ENCODE measurements at regions not wholly inside any gene's neighbourhood (a gene's known extent, or its start where the extent isn't known, plus 50 kb on each side); places are given as distances from the start of the nearest gene placed in this dataset.

- DNase-seq (ENCODE audit: extremely low read depth in 1 of 4, low spot score in 3 of 4) (no peak), ATAC-seq (no peak), FAIRE-seq (no peak)
- in situ Hi-C loops (cut with MboI) (no loop called here), intact Hi-C loops (cut with micrococcal nuclease) (no loop called here)
- ChIA-PET CTCF (ENCODE audit: low intra/inter-chr PET ratio) (no interaction called here), POLR2A (interaction anchor here (1.1 to 1.5 kb wide), 2 partner anchors 9 to 22 kb away, joined by 3 read pairs; no protein-coding TSS in a partner anchor)
- no peaks in the 10 kb centered on the region for H3K79me2 ChIP-seq (ENCODE audit: control insufficient read depth, insufficient read depth, low read length)
- H3K36me3 ChIP-seq (ENCODE audit: control insufficient read depth, insufficient read depth, low read length) = no peaks in the 10 kb centered on the region
- H3K27ac ChIP-seq (ENCODE audit: extremely low read depth, low read depth, low read length) = no peak overlapping the region
- no peaks in the 10 kb centered on the region for H3K27me3 ChIP-seq (ENCODE audit: control insufficient read depth in 2 of 2, insufficient read depth in 2 of 2, low read length in 2 of 2)
- H3K4me1 ChIP-seq (replicated peaks in 1 of 2; ENCODE audit: control insufficient read depth in 2 of 2, insufficient read depth in 2 of 2, low read length in 2 of 2) = peaks cover 13 to 22% of the 10 kb centered on the region in 2 experiments
- no peaks in the 10 kb centered on the region for H3K9me1 ChIP-seq (ENCODE audit: control insufficient read depth, insufficient read depth, low read length)
- BruUV-seq (replicated peaks) = no TSS peak
- H3K9ac ChIP-seq (ENCODE audit: insufficient read depth in 1 of 2, low read depth in 2 of 2, low read length in 2 of 2) = no peak overlapping the region
- H2AFZ ChIP-seq (ENCODE audit: low read depth, low read length) = no peak overlapping the region
- no peaks in the 10 kb centered on the region for H3K9me3 ChIP-seq (replicated peaks; ENCODE audit: control insufficient read depth, insufficient read depth, low read depth, low read length)
- H3K4me2 ChIP-seq (ENCODE audit: insufficient read depth, low read length) = no peak overlapping the region
- H4K20me1 ChIP-seq (replicated peaks; ENCODE audit: control insufficient read depth, insufficient read depth, low read length) = no peaks in the 10 kb centered on the region
- no peak overlapping the region for H3K4me3 ChIP-seq
- no peak for TF ChIP-seq FOXK1 (CRISPR knock-in tag; IDR thresholded peaks at IDR 0.05; ENCODE audit: borderline replicate concordance)
- TF ChIP-seq NEUROD1 (IDR thresholded peaks at IDR 0.05; ENCODE audit: borderline replicate concordance, low read depth, low read length, partially characterized antibody) = no peak
- TF ChIP-seq TAF7 (tag; IDR thresholded peaks at IDR 0.05) = no peak
- TF ChIP-seq HINFP (tag; conservative IDR thresholded peaks at IDR 0.05; ENCODE audit: low read depth) = no peak
- no peak for TF ChIP-seq ZNF561 (CRISPR knock-in tag; conservative IDR thresholded peaks at IDR 0.05)
- no peak for TF ChIP-seq ADNP (tag; IDR thresholded peaks at IDR 0.05)
- no peak for TF ChIP-seq NFE2L1 (tag; IDR thresholded peaks at IDR 0.05; ENCODE audit: borderline replicate concordance, low read depth)
- no peak for TF ChIP-seq HIVEP1 (CRISPR knock-in tag; IDR thresholded peaks at IDR 0.05)
- no peak for TF ChIP-seq ZNF717 (CRISPR knock-in tag; IDR thresholded peaks at IDR 0.05)
- no peak for TF ChIP-seq STAT5A (IDR thresholded peaks at IDR 0.05; ENCODE audit: borderline replicate concordance, low read length)
- TF ChIP-seq PBX2 (CRISPR knock-in tag; IDR thresholded peaks at IDR 0.05; ENCODE audit: low read depth) = no peak
- TF ChIP-seq PBX2 (tag; conservative IDR thresholded peaks at IDR 0.05; ENCODE audit: low read depth) = peak; percentile 76
- no peak for TF ChIP-seq ARNT (IDR thresholded peaks at IDR 0.05)
- no peak for TF ChIP-seq ZNF707 (CRISPR knock-in tag; conservative IDR thresholded peaks at IDR 0.05)
- no peak for TF ChIP-seq SMC3 (conservative IDR thresholded peaks at IDR 0.05; ENCODE audit: insufficient read depth, low read depth, low read length)
- no peak for TF ChIP-seq DDX20 (tag; IDR thresholded peaks at IDR 0.05; ENCODE audit: low read depth)
- TF ChIP-seq RNF2 (IDR thresholded peaks at IDR 0.05) = no peak
- peak; percentile 87 for TF ChIP-seq PKNOX1 (IDR thresholded peaks at IDR 0.05)
- no peak for TF ChIP-seq NFE2 (IDR thresholded peaks at IDR 0.05; ENCODE audit: low read depth)
- no peak for TF ChIP-seq MAFK (IDR thresholded peaks at IDR 0.05; ENCODE audit: low read length)
- TF ChIP-seq MEIS2 (IDR thresholded peaks at IDR 0.05; ENCODE audit: partially characterized antibody) = peak; percentile 86
- WGBS (ENCODE audit: insufficient coverage, low coverage, missing lambda C conversion rate) = 18% methylated on average over 2 of the region's 2 CpGs
Observed at GRCh38 chr5:82386576-82386975, 108.4 kb upstream of the RPS23 start.
